Hepatocyte (in vitro differentiated cells): ENCODE measurements at regions not wholly inside any gene's neighbourhood (a gene's known extent, or its start where the extent isn't known, plus 50 kb on each side); places are given as distances from the start of the nearest gene placed in this dataset.

ENCODE experiments used
- DNase-seq: peaks from one replicate; pipeline ENCODE4 v3.0.0-alpha.2; 2016; ENCODE audit warnings: low spot score
- H2AFZ ChIP-seq: fragments of 200-600 bp; sonication (generic); 2 replicates; pipeline ENCODE4 v1.6.0; 2016; ENCODE audit warnings: antibody characterized with exemption, mild to moderate bottlenecking
- H3K27ac ChIP-seq: fragments of 200-600 bp; sonication (generic); 2 replicates; pipeline ENCODE4 v1.5.1; 2016; ENCODE audit warnings: mild to moderate bottlenecking
- H3K27me3 ChIP-seq: fragments of 200-600 bp; sonication (generic); 2 replicates; pipeline ENCODE4 v1.6.1; 2016
- H3K36me3 ChIP-seq: fragments of 200-600 bp; sonication (generic); replicated peaks from 2 replicates; pipeline ENCODE4 v1.5.1; 2016; ENCODE audit warnings: low read depth; ENCODE audit not compliant: insufficient read depth
- H3K4me1 ChIP-seq: fragments of 200-600 bp; sonication (generic); 2 replicates; pipeline ENCODE4 v1.5.1; 2016; ENCODE audit warnings: mild to moderate bottlenecking, moderate library complexity; ENCODE audit not compliant: insufficient read depth
- H3K4me2 ChIP-seq: fragments of 200-600 bp; sonication (generic); 2 replicates; pipeline ENCODE4 v1.6.0; 2016
- H3K4me3 ChIP-seq: fragments of 200-600 bp; sonication (generic); 2 replicates; pipeline ENCODE4 v1.5.1; 2016; ENCODE audit warnings: mild to moderate bottlenecking
- H3K79me2 ChIP-seq: fragments of 200-600 bp; sonication (generic); 2 replicates; pipeline ENCODE4 v1.6.0; 2017; ENCODE audit warnings: mild to moderate bottlenecking
- H3K9me2 ChIP-seq: fragments of 200-600 bp; sonication (generic); replicated peaks from 2 replicates; pipeline ENCODE4 v1.6.0; 2017; ENCODE audit warnings: mild to moderate bottlenecking; ENCODE audit not compliant: insufficient read depth
- H3K9me3 ChIP-seq: fragments of 200-600 bp; sonication (generic); 2 replicates; pipeline ENCODE4 v1.5.1; 2016; ENCODE audit warnings: low read depth, mild to moderate bottlenecking
- H4K20me1 ChIP-seq: fragments of 200-600 bp; sonication (generic); 2 replicates; pipeline ENCODE4 v1.6.0; 2016; ENCODE audit warnings: mild to moderate bottlenecking; ENCODE audit not compliant: insufficient read depth, poor library complexity, severe bottlenecking
- EZH2 ChIP-seq: fragments of 200-600 bp; sonication (generic); IDR thresholded peaks from 2 replicates; pipeline ENCODE4 v1.6.1; 2016; ENCODE audit warnings: antibody characterized with exemption, mild to moderate bottlenecking, borderline replicate concordance
- EZH2phosphoT487 ChIP-seq: fragments of 200-600 bp; sonication (generic); IDR thresholded peaks from one replicate; pipeline ENCODE4 v1.6.1; 2018; ENCODE audit warnings: antibody characterized with exemption, mild to moderate bottlenecking, low read depth, moderate library complexity; ENCODE audit not compliant: unreplicated experiment, severe bottlenecking
- WGBS: methylation state at CpG from one replicate; pipeline ENCODE4 v1.1.6; 2016; ENCODE audit warnings: low lambda C conversion rate; ENCODE audit errors: missing lambda C conversion rate; 5-methylcytosine and 5-hydroxymethylcytosine counted together
- TF ChIP-seq, protein P1 (sequence below): fragments of 200-600 bp; sonication (generic); IDR thresholded peaks from 2 replicates; pipeline ENCODE4 v1.5.1; 2016; ENCODE audit warnings: antibody characterized with exemption, mild to moderate bottlenecking; ENCODE audit not compliant: poor library complexity

DNA sequence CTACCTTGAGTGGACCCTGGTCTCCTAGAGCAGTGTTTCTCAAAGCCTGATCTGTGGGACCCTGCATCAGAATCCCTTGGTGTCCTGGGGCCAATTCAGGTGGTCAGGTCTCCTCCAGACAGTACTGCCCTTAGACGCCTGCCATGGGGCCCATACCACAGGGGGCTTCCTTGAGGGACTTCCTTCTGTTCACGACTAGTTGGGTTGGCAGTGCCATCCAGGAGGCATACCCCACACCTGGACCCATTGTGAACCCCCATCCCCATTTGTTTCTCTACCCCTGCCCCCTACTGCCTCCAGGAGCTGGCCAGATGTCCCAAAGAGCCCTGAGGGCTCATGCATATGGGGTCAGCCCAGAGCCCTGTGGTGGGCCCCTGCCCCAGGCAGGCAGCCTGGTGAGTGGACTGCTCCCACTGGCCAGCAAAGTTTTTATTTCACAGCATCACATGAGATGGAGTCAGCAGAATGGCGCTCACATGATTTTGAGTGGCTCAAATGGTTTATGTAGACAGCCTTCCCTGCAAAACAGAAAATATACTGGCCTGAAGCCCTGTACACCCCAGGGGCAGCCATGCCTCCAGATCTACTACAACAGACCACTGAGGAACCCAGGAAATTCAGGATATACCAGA lies 259.9 kb upstream of the ZMIZ1 start:
- Histone ChIP-seq H3K79me2 (no peaks in the 10 kb centered on the region), H4K20me1 (no peaks in the 10 kb centered on the region), H3K27ac (no peak overlapping the region), H3K9me3 (no peaks in the 10 kb centered on the region), H3K4me3 (no peak overlapping the region), H3K36me3 (no peaks in the 10 kb centered on the region), H3K27me3 (no peaks in the 10 kb centered on the region), H3K4me2 (no peak overlapping the region), H2AFZ (no peak overlapping the region), H3K4me1 (peaks cover 48% of the 10 kb centered on the region), H3K9me2 (no peaks in the 10 kb centered on the region)
- TF ChIP-seq, protein P1, sequence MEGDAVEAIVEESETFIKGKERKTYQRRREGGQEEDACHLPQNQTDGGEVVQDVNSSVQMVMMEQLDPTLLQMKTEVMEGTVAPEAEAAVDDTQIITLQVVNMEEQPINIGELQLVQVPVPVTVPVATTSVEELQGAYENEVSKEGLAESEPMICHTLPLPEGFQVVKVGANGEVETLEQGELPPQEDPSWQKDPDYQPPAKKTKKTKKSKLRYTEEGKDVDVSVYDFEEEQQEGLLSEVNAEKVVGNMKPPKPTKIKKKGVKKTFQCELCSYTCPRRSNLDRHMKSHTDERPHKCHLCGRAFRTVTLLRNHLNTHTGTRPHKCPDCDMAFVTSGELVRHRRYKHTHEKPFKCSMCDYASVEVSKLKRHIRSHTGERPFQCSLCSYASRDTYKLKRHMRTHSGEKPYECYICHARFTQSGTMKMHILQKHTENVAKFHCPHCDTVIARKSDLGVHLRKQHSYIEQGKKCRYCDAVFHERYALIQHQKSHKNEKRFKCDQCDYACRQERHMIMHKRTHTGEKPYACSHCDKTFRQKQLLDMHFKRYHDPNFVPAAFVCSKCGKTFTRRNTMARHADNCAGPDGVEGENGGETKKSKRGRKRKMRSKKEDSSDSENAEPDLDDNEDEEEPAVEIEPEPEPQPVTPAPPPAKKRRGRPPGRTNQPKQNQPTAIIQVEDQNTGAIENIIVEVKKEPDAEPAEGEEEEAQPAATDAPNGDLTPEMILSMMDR, result no peak
- no peak for TF ChIP-seq EZH2phosphoT487
- DNase-seq, result no peak
- WGBS, result 94% methylated on average over 3 of the region's 3 CpGs

DNA sequence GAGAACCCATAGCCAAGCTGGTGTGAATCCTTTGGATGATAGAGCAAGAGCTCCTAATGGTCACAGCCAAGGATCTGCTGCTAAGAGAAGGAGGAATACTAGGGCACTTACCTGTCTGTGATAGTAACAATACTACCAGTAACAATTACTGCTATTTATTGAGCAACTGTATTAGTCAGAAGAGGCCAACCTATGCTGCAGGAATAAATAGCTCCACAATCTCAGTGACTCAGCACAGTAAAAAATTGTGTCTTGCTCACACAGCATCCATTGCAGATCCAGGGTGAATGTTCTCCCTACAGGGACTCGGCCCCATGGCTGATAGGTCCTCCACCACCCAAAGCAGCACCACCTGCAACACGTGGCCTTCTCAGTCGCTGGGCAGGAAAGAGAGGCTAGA lies 257.6 kb upstream of the ZMIZ1 start:
- no peaks in the 10 kb centered on the region for H3K9me2 ChIP-seq
- H3K4me2 ChIP-seq, result no peak overlapping the region
- H2AFZ ChIP-seq, result no peak overlapping the region
- TF ChIP-seq EZH2, result no peak
- TF ChIP-seq, protein P1, result no peak
- TF ChIP-seq EZH2phosphoT487, result no peak
- H3K4me3 ChIP-seq, result no peak overlapping the region
- no peaks in the 10 kb centered on the region for H3K27me3 ChIP-seq
- H3K27ac ChIP-seq, result no peak overlapping the region
- no peaks in the 10 kb centered on the region for H3K9me3 ChIP-seq
- WGBS, result 79% methylated on average over 3 of the region's 3 CpGs
- H3K36me3 ChIP-seq, result no peaks in the 10 kb centered on the region
- no peak for DNase-seq
- no peaks in the 10 kb centered on the region for H4K20me1 ChIP-seq
- no peaks in the 10 kb centered on the region for H3K79me2 ChIP-seq
- peaks cover 28% of the 10 kb centered on the region for H3K4me1 ChIP-seq

DNA sequence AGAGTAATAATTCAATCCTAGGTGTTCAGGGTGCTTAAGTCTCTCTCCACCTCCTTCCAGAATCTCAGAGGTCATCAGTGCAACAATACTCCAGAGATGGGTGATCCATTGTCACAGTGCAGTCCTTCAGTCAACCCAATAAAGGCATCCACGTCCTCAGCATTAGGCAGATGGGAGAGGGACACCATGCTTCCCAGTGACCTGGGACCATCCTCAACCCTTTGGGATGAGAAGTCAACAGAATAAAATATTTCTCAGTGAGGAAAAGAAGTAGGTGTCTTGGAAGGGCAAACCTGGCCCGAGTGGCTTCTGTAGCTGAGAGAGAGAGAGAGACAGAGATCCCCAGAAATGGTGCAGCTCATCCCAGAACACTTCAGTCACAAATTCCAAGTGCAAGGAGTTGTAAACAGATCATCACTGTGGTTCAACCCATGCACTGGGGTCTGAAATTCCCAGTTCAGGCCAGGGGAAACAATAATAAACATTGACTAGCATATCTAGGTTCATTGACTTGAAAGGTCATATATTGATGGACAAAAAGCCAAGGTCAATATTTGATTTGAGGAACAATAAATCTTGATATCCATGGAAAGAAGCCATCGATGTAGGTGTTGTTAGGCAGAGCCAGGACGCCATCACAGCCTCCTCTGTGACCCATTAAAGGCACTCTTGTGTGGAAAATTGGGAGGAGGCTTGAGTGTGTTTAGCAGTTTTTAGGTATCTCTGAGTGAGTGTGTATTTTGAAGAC lies 256.0 kb upstream of the ZMIZ1 start:
- WGBS, result 78% methylated on average over 4 of the region's 4 CpGs
- no peaks in the 10 kb centered on the region for H3K9me2 ChIP-seq
- no peaks in the 10 kb centered on the region for H3K9me3 ChIP-seq
- no peak overlapping the region for H3K4me2 ChIP-seq
- H3K79me2 ChIP-seq, result no peaks in the 10 kb centered on the region
- no peak overlapping the region for H3K4me3 ChIP-seq
- no peaks in the 10 kb centered on the region for H3K27me3 ChIP-seq
- no peaks in the 10 kb centered on the region for H4K20me1 ChIP-seq
- no peak overlapping the region for H3K27ac ChIP-seq
- peaks cover 12% of the 10 kb centered on the region for H3K4me1 ChIP-seq
- TF ChIP-seq, protein P1, result no peak
- TF ChIP-seq EZH2, result no peak
- TF ChIP-seq EZH2phosphoT487, result no peak
- no peak for DNase-seq
- no peaks in the 10 kb centered on the region for H3K36me3 ChIP-seq
- no peak overlapping the region for H2AFZ ChIP-seq
